HG02759 (cell line): ENCODE measurements at regions not wholly inside any gene's neighbourhood (a gene's known extent, or its start where the extent isn't known, plus 50 kb on each side); places are given as distances from the start of the nearest gene placed in this dataset.

Experiments
- ATAC-seq: cut with Tn5 transposase; IDR thresholded peaks from one replicate; pipeline ENCODE4 v1.9.1; 2021; ENCODE audit warnings: mild to moderate bottlenecking, moderate library complexity; ENCODE audit not compliant: unreplicated experiment

- no peak for ATAC-seq
These were observed 92.8 kb downstream of the HNRNPLL start for GRCh38 chr2:38509947-38510326.

DNA sequence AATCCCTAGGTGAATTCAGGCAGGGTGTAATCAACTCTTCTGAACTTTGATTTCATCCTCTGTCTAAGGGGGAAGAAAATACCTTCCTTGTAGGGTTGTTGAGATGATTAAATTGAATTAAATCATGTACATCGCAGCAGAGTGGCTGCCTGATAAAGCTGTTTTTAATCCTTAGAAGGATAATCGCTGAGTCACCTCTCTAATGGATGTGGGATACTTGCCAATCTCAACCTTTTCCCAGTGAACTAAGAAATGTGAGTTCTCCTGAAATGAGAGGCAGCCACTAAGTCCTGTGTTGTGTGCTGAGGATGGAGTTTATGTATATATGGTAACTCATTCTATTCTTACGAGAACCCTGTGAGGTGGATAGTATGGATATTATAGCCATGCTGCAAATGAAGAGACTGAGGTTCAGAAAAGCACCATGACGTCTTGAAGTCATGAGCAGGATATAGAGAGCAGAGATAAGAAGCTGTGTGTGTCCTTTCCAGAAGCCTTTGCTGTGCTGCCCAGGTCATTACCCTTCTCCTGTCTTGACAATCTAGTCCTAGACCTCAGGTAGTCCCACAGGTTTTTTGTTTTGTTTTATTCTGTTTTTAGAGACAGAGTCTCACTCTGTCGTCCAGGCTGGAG, 93.3 kb downstream of the HNRNPLL start:
- ATAC-seq, result no peak

DNA sequence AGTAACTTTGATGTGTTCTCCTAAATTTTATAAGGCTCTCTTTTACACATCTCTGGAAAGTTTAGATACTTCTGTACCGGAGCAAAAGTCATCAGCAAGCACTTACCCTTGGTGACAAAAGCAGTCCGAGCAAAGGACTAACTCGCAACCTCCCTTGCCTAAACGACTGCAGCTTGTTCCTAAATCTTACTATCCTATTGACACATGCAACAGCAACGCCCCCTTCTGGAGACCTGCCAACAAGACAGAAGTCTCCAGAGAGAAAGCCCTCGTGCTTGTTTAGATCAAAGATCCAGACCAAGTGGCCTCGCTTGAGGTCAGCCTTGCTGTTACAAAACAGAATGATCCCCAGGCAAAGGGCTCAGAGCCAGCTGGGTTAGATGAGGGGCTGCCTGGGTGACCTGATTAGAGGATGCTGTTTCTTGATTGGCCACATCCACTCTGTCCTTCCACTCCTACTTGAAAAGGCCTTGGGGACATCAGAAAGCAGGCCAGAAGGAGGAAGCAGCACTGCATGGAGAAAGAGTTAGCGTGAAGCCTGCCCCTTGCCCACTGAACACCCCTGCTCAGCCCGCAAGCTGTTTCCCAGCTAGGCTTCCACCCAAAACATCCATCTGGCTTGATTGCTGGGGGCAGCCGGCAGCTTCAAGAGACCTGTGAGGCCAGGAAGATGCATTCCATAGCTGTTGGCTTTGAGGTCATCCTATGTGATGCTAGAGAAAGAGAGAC, 94.3 kb downstream of the HNRNPLL start:
- ATAC-seq, result peak; percentile 76

- no peak for ATAC-seq
These were observed 95.0 kb downstream of the HNRNPLL start for GRCh38 chr2:38507712-38508111.

DNA sequence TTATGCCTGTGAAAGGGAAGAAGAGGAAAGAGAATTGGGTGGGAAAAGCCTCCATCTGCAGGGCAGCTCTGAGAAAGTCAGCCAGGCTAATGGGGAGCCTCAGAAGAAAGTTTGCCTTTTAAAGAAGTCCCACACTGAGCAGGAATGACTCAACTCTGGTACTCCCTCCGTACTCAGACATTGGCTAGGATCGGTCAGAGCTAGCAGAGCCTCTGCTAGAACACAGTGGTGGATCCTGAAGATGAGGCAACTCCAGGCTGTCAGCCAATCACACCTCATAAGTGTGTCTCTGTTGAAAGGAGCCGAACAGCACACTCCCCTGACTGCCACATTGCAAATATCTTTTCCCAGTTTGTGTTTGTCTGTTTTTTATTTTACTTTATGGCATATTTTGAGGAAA, 96.9 kb downstream of the HNRNPLL start:
- no peak for ATAC-seq

DNA sequence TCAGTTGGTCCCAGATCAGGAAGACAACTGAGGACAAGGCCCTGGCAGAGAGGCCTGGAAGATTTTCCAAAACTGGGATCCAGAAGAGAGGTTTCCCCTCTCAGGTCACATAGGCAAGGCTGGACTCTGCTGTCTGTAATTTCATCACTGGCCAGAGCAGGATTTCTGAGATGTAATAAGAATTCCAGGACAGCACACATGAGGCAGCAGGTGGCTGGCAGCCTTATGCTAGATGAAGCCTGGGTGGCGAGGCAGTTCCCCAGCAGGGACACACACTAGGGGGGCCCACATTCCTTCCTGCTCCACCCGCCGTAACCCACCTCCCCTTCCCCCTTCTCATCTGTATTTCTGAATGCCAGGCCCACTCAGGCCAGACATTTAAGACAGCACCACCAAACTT, 98.6 kb downstream of the HNRNPLL start:
- ATAC-seq, result no peak

DNA sequence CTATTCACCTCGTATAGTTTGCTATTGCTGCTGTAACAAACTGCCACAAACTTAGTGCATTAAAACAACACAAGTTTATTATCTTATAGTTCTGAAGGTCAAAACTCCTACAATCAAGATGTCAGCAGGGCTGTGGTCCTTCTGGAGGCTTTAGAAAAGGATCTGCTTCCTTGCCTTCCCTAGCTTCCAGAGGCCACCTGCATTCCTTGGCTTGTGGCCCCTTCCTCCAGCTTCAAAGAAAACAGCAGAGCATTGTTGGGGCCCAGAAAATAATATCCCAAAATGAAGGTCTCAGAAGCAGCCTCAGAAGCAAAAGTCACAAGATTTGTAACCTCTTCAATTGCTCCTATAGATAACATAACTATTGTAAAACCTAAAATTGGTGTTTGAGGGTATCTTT, 100.6 kb downstream of the HNRNPLL start:
- no peak for ATAC-seq

DNA sequence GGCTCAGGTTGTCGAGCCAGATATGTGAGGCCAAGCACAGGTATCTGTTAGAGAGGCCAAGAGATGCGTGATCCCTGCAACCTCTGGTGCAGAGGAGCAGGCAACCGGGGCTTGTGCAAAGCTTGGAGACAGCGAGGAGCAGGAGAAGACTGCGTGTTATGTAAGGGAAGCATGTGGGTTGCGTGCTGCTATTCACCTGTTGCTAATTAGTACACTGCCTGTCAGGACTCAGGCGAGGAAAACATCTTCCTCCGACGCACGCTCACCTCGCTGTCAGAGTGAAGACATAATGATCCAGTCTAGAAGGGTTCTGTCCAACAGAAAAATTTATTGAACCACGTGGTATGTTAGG, 102.5 kb downstream of the HNRNPLL start:
- ATAC-seq, result no peak

- no peak for ATAC-seq
These were observed 103.0 kb downstream of the HNRNPLL start for GRCh38 chr2:38499548-38500282.

GRCh38 chr2:38498045-38498481, 104.7 kb downstream of the HNRNPLL start:
- no peak for ATAC-seq

GRCh38 chr2:38497670-38498037, 105.1 kb downstream of the HNRNPLL start:
- no peak for ATAC-seq

GRCh38 chr2:38496927-38497669, 105.6 kb downstream of the HNRNPLL start:
- no peak for ATAC-seq

DNA sequence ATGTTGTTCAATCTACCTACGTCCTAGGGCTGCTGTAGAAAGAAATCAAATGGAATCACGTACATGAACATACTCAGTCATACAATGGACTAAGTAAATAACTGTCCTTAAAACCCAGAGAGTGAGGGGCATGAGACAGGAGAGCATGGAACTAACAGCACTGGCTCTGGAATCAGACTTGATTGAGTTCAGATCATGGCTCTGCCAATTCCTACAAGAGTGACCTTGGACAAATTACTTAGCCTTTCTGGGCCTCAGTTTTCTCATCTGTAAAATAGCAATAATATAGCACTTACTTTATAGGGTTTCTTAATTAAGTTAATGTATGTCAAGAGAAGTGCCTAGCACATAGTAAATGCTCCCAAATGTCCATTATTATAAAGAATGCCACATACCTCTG, 106.8 kb downstream of the HNRNPLL start:
- no peak for ATAC-seq

GRCh38 chr2:38494394-38494793, 108.3 kb downstream of the HNRNPLL start:
- ATAC-seq, result no peak

- ATAC-seq, result no peak
These were observed 110.6 kb downstream of the HNRNPLL start for GRCh38 chr2:38492042-38492615.

GRCh38 chr2:38491436-38491835, 111.3 kb downstream of the HNRNPLL start:
- no peak for ATAC-seq

DNA sequence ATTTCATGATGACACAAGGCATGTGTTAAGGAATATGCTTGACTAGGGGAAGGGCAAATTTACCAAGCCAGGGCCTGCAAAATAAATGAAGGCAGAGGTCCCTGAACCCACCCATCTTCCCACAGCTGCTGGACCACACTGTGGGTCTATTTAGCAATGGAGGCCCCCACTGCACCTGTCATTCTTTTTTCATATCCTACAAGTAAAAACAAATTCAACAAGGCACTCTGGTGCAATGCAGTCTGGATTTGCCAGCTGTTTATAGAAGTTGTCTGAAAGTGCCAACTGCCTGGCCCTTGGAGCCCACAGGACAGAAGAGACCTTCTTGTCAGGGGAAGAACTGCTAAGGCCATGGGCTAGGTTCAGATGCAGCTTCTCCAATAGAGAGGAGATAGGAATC, 112.8 kb upstream of the ATL2 start:
- ATAC-seq, result no peak

- ATAC-seq, result no peak
These were observed 110.8 kb upstream of the ATL2 start for GRCh38 chr2:38487852-38488251.

DNA sequence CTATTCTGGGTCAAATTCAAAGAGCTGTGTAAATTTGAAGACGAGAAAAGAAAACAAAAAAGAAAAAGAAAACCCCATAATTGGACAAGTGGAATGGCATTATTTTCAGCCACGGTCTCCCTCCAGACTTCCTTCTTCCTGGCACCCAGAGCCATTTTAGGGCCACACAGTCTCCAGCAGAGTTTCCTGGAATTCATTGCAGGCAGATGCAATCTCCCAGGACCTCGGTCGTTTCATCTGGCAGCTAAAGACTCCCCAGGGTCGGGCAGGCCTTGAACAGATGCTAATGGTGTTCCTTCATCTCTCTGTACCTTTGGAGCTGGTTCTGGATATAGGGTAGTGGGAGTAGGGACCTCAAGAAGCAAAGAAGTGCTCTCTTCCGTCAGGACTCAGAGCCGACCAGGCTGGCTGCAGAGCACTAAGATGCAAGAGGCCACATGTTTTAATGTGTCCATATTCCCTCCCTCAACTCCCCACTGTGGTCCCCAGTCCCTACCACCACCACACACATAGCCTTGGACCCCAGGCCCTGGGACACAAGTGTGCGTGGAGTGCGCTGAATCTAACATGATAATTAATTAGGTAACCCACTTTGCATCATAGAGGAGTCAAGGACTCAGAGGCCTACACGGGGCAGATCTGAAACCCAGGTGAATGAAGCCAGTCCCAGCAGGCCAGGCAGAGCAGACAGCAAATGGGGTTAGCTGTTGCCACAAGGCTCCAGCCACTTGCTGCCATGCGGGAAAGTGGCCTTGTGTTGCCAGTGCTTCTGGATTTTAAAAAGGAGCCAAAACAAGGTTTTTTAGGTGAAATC, 109.3 kb upstream of the ATL2 start:
- no peak for ATAC-seq

DNA sequence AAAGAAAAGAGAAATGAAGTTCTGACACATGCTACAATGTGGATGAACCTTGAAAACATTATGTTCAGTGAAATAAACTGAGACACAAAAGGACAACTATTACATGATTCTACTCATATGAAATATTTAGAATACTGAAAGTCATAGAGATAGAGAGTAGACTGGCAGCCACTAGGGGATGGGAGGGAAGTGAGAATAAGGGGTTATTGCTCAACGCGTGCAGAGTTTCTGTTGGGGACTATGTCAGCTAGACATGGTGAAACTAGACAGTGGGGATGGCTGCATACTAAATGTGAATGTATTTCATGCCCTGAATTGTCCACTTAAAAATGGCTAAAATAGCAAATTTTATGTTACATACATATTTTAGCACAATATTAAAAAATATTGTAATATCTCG, 108.7 kb upstream of the ATL2 start:
- ATAC-seq, result peak; percentile 82
